H1 (cell line): ENCODE measurements at regions not wholly inside any gene's neighbourhood (a gene's known extent, or its start where the extent isn't known, plus 50 kb on each side); places are given as distances from the start of the nearest gene placed in this dataset.

ENCODE experiments used
- CTCF ChIA-PET: fragments of 300-600 bp; sonication (Branson Sonifier 250); formaldehyde crosslinking; loops from one replicate; lab custom pipeline; 2021; ENCODE audit not compliant: partially characterized antibody; lab: Charles Lee
- POLR2A ChIA-PET: fragments of 300-600 bp; sonication (Branson Sonifier 250); formaldehyde crosslinking; loops from one replicate; lab custom pipeline; 2021; ENCODE audit warnings: inconsistent platforms; ENCODE audit not compliant: partially characterized antibody; lab: Charles Lee
- DNase-seq, 2 experiments: peaks; one replicate each; pipeline versions ENCODE4 v3.0.0 to v3.0.0-alpha.2; 2010 to 2022; ENCODE audit warnings: low spot score in 2 of 2, low read depth in 1 of 2, mixed read lengths in 1 of 2
- FAIRE-seq: peaks from 2 replicates; lab custom pipeline; 2011; peaks lifted over from hg19 to GRCh38; lab: Jason Lieb, UNC
- H2AFZ ChIP-seq: 2 replicates; pipeline ENCODE4 v1.8.1; 2012; ENCODE audit warnings: low read length, inconsistent platforms
- H2AK5ac ChIP-seq: 2 replicates; pipeline ENCODE4 v1.6.1; 2013; ENCODE audit warnings: low read depth, low read length
- H2BK120ac ChIP-seq: replicated peaks from 2 replicates; pipeline ENCODE3; 2013; ENCODE audit warnings: low read depth, low read length, inconsistent platforms
- H2BK12ac ChIP-seq: 2 replicates; pipeline ENCODE4 v1.6.1; 2013; ENCODE audit warnings: low read depth, low read length
- H2BK15ac ChIP-seq: 2 replicates; pipeline ENCODE4 v1.6.1; 2013; ENCODE audit warnings: low read length
- H2BK20ac ChIP-seq: 2 replicates; pipeline ENCODE4 v1.6.1; 2013; ENCODE audit warnings: low read length
- H2BK5ac ChIP-seq: 2 replicates; pipeline ENCODE4 v1.6.1; 2013; ENCODE audit warnings: low read depth, low read length
- H3K14ac ChIP-seq: 2 replicates; pipeline ENCODE4 v1.6.1; 2013; ENCODE audit warnings: inconsistent platforms; ENCODE audit not compliant: insufficient read length
- H3K18ac ChIP-seq: 2 replicates; pipeline ENCODE4 v1.6.1; 2013; ENCODE audit warnings: low read length; ENCODE audit errors: extremely low read depth
- H3K23ac ChIP-seq: 2 replicates; pipeline ENCODE4 v1.6.1; 2013; ENCODE audit warnings: inconsistent platforms; ENCODE audit not compliant: insufficient read length
- H3K23me2 ChIP-seq: 2 replicates; pipeline ENCODE4 v1.6.1; 2013; ENCODE audit warnings: low read depth, low read length
- H3K27ac ChIP-seq: 2 replicates; pipeline ENCODE4 v1.6.1; 2011; ENCODE audit warnings: low read depth, low read length, inconsistent platforms
- H3K27me3 ChIP-seq, 4 experiments: replicated peaks in 1 of 4; 1 replicate in 1 of 4; 2 replicates in 3 of 4; pipeline versions ENCODE4 v1.6.1 to v1.8.1; 2011 to 2013; ENCODE audit warnings: low read length in 3 of 4, mild to moderate bottlenecking in 3 of 4, inconsistent platforms in 2 of 4, mixed read lengths in 2 of 4, moderate library complexity in 1 of 4; ENCODE audit not compliant: control insufficient read depth in 3 of 4, insufficient read depth in 3 of 4; ENCODE audit errors: extremely low read depth in 1 of 4
- H3K36me3 ChIP-seq, 4 experiments: 2 replicates each; pipeline versions ENCODE4 v1.6.1 to v1.8.1; 2011 to 2013; ENCODE audit warnings: mild to moderate bottlenecking in 4 of 4, low read length in 3 of 4, moderate library complexity in 2 of 4, control low read depth in 1 of 4, inconsistent platforms in 1 of 4; ENCODE audit not compliant: insufficient read depth in 4 of 4, control insufficient read depth in 2 of 4
- H3K4ac ChIP-seq: replicated peaks from 2 replicates; pipeline ENCODE3; 2013; ENCODE audit warnings: low read length, low read depth, mixed read lengths, inconsistent platforms; ENCODE audit not compliant: insufficient read length
- H3K4me1 ChIP-seq, 4 experiments: replicated peaks in 1 of 4; 1 replicate in 1 of 4; 2 replicates in 3 of 4; pipeline versions ENCODE4 v1.6.1 to v1.8.1; 2011 to 2013; ENCODE audit warnings: low read length in 3 of 4, inconsistent platforms in 2 of 4, mixed read lengths in 1 of 4; ENCODE audit not compliant: insufficient read depth in 4 of 4, control insufficient read depth in 3 of 4
- H3K4me2 ChIP-seq, 2 experiments: 2 replicates each; pipeline versions ENCODE4 v1.6.1 to v1.8.1; 2011 to 2013; ENCODE audit warnings: low read depth in 2 of 2, low read length in 2 of 2, control low read depth in 1 of 2, inconsistent platforms in 1 of 2, mild to moderate bottlenecking in 1 of 2; ENCODE audit not compliant: insufficient read depth in 1 of 2
- H3K4me3 ChIP-seq, 4 experiments: fragments of 200-600, 300-600 bp in 1 of 4; sonication (generic), shearing (Covaris generic), sonication (Bioruptor Twin) in 1 of 4; 2 replicates each; pipeline versions ENCODE4 v1.5.1 to v1.8.1; 2011 to 2016; ENCODE audit warnings: low read length in 4 of 4, low read depth in 3 of 4, control low read depth in 2 of 4, inconsistent platforms in 2 of 4, mild to moderate bottlenecking in 2 of 4, mixed read lengths in 1 of 4, moderate library complexity in 1 of 4; ENCODE audit not compliant: insufficient read depth in 2 of 4; ENCODE audit errors: extremely low read depth in 1 of 4
- H3K56ac ChIP-seq: replicated peaks from 2 replicates; pipeline ENCODE3; 2013; ENCODE audit warnings: low read depth, mild to moderate bottlenecking, mixed read lengths, low read length, inconsistent platforms; ENCODE audit not compliant: insufficient read length
- H3K79me1 ChIP-seq: 2 replicates; pipeline ENCODE4 v1.6.1; 2013; ENCODE audit warnings: low read depth, low read length, control low read depth
- H3K79me2 ChIP-seq, 2 experiments: 2 replicates each; pipeline versions ENCODE4 v1.6.1 to v1.8.1; 2012 to 2013; ENCODE audit warnings: low read length in 2 of 2, mild to moderate bottlenecking in 2 of 2, inconsistent platforms in 1 of 2; ENCODE audit not compliant: insufficient read depth in 2 of 2, control insufficient read depth in 1 of 2
- H3K9ac ChIP-seq, 4 experiments: replicated peaks in 1 of 4; 1 replicate in 1 of 4; 2 replicates in 3 of 4; pipeline versions ENCODE4 v1.6.1 to v1.8.1; 2011 to 2013; ENCODE audit warnings: low read depth in 3 of 4, low read length in 3 of 4, control low read depth in 2 of 4, mild to moderate bottlenecking in 2 of 4, moderate library complexity in 2 of 4, inconsistent platforms in 1 of 4; ENCODE audit errors: extremely low read depth in 1 of 4
- H3K9me3 ChIP-seq, 2 experiments: 2 replicates each; pipeline versions ENCODE4 v1.6.1 to v1.8.1; 2012 to 2013; ENCODE audit warnings: mild to moderate bottlenecking in 2 of 2, moderate library complexity in 2 of 2, control low read depth in 1 of 2, inconsistent platforms in 1 of 2, low read depth in 1 of 2, low read length in 1 of 2, mixed read lengths in 1 of 2; ENCODE audit not compliant: insufficient read depth in 2 of 2
- H4K20me1 ChIP-seq, 2 experiments: replicated peaks in 1 of 2; 2 replicates each; pipeline versions ENCODE3 to v1.8.1; 2011 to 2013; ENCODE audit warnings: inconsistent platforms in 2 of 2, low read length in 2 of 2, mild to moderate bottlenecking in 1 of 2; ENCODE audit not compliant: insufficient read depth in 2 of 2, control insufficient read depth in 1 of 2
- H4K5ac ChIP-seq: 2 replicates; pipeline ENCODE4 v1.6.1; 2013; ENCODE audit warnings: low read length, low read depth, mixed read lengths, inconsistent platforms; ENCODE audit not compliant: insufficient read length
- H4K8ac ChIP-seq: 2 replicates; pipeline ENCODE4 v1.8.0; 2013; ENCODE audit warnings: mild to moderate bottlenecking, moderate library complexity, low read length, inconsistent platforms; ENCODE audit not compliant: insufficient read depth; ENCODE audit errors: extremely low read depth
- H4K91ac ChIP-seq: replicated peaks from 2 replicates; pipeline ENCODE3; 2013; ENCODE audit warnings: low read length, mixed read lengths, inconsistent platforms; ENCODE audit not compliant: insufficient read length
- BACH1 ChIP-seq: IDR thresholded peaks from 2 replicates; pipeline ENCODE4 v1.6.1; 2012; ENCODE audit warnings: low read length, improper control_type of control experiment
- CEBPB ChIP-seq: IDR thresholded peaks from 2 replicates; pipeline ENCODE4 v1.6.1; 2012; ENCODE audit warnings: low read depth, low read length
- GABPA ChIP-seq: IDR thresholded peaks from 2 replicates; pipeline ENCODE4 v1.6.1; 2011; ENCODE audit warnings: mild to moderate bottlenecking, low read length, moderate library complexity, borderline replicate concordance; ENCODE audit not compliant: insufficient read depth
- NRF1 ChIP-seq: IDR thresholded peaks from 2 replicates; pipeline ENCODE4 v1.6.1; 2011; ENCODE audit warnings: mild to moderate bottlenecking, low read depth, low read length, improper control_type of control experiment
- RBBP5 ChIP-seq: IDR thresholded peaks from 2 replicates; pipeline ENCODE4 v1.7.1; 2012; ENCODE audit warnings: low read depth, mild to moderate bottlenecking, inconsistent platforms, low read length, moderate library complexity, borderline replicate concordance
- SIRT6 ChIP-seq: IDR thresholded peaks from one replicate; pipeline ENCODE4 v1.7.1; 2012; ENCODE audit warnings: low read length, inconsistent platforms
- SIX5 ChIP-seq: IDR thresholded peaks from 2 replicates; pipeline ENCODE4 v1.6.1; 2011; ENCODE audit warnings: mild to moderate bottlenecking, low read depth, low read length
- SP2 ChIP-seq: IDR thresholded peaks from 2 replicates; pipeline ENCODE4 v1.6.1; 2012; ENCODE audit warnings: mild to moderate bottlenecking, low read length, inconsistent platforms
- TAF7 ChIP-seq: optimal IDR thresholded peaks from 2 replicates; pipeline ENCODE3; 2011; ENCODE audit warnings: low read depth, mild to moderate bottlenecking, inconsistent platforms, low read length, moderate library complexity, borderline replicate concordance
- WGBS, 2 experiments: shearing (Covaris generic) in 1 of 2; methylation state at CpG; one replicate each; pipeline versions ENCODE4 v1.1.6 to v1.1.7; 2013 to 2015; ENCODE audit warnings: low lambda C conversion rate in 2 of 2, mixed read lengths in 2 of 2, inconsistent platforms in 1 of 2, low coverage in 1 of 2, missing lambda C conversion rate in 1 of 2; ENCODE audit not compliant: insufficient replicate concordance in 2 of 2, insufficient coverage in 1 of 2, insufficient read length in 1 of 2; ENCODE audit errors: extremely low coverage in 1 of 2, missing lambda C conversion rate in 1 of 2; 5-methylcytosine and 5-hydroxymethylcytosine counted together

DNA sequence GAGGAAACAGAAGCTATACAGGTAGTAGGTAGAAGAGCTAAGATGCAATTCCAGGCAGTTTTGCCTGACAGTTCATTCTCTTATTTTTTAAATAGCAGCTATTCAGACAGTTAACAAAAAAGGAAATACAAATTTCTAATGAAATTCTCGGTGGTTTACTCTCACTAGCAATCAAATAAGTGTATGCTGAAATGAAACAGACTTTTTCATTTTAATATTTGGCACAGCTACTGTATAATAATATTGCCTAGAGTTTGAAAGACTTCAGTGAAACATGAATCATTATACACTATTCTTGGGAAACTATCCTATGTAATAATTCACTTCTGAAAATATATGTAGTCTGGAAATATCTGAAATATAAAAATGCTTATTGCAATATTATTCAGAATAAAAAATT lies 463.2 kb upstream of the AGTR1 start:
- no peak overlapping the region for H2AK5ac ChIP-seq
- no peak overlapping the region for H3K56ac ChIP-seq
- H3K4me2 ChIP-seq = no peak overlapping the region
- H3K14ac ChIP-seq = no peak overlapping the region
- H3K79me2 ChIP-seq = no peaks in the 10 kb centered on the region
- H3K36me3 ChIP-seq = no peaks in the 10 kb centered on the region
- H3K79me1 ChIP-seq = no peaks in the 10 kb centered on the region
- H3K23ac ChIP-seq = no peak overlapping the region
- H3K27ac ChIP-seq = no peak overlapping the region
- POLR2A ChIA-PET = no interaction called here
- H2BK15ac ChIP-seq = no peak overlapping the region
- H3K9ac ChIP-seq = no peak overlapping the region
- CTCF ChIA-PET = interaction anchor here (1.4 kb wide), 1 partner anchor 32 kb away, joined by 3 read pairs; no protein-coding TSS in a partner anchor
- no peak overlapping the region for H2AFZ ChIP-seq
- FAIRE-seq (no peak), DNase-seq (no peak)
- H4K20me1 ChIP-seq = no peaks in the 10 kb centered on the region
- H3K4ac ChIP-seq = no peak overlapping the region
- H2BK5ac ChIP-seq = no peak overlapping the region
- no peaks in the 10 kb centered on the region for H3K9me3 ChIP-seq
- no peak overlapping the region for H2BK120ac ChIP-seq
- no peak overlapping the region for H4K8ac ChIP-seq
- H4K91ac ChIP-seq = no peak overlapping the region
- WGBS, 2 experiments = 84% methylated on average over 1 of the region's 1 CpG; no CpG with 5 or more reads in 1 of the 2 experiments
- H3K27me3 ChIP-seq = peaks cover 0 to 1% (median 0%) of the 10 kb centered on the region in 4 experiments; a peak in 1 of 7 replicates
- H3K18ac ChIP-seq = no peak overlapping the region
- no peak overlapping the region for H4K5ac ChIP-seq
- H2BK12ac ChIP-seq = no peak overlapping the region
- H2BK20ac ChIP-seq = no peak overlapping the region
- H3K4me1 ChIP-seq = no peaks in the 10 kb centered on the region
- H3K4me3 ChIP-seq = no peak overlapping the region
- H3K23me2 ChIP-seq = no peaks in the 10 kb centered on the region
- TF ChIP-seq TAF7 (no peak), BACH1 (no peak), GABPA (no peak), NRF1 (no peak), CEBPB (no peak), SIRT6 (no peak), RBBP5 (no peak), SP2 (no peak), SIX5 (no peak)
